Endodermal cell (in vitro differentiated cells): ENCODE measurements at regions not wholly inside any gene's neighbourhood (a gene's known extent, or its start where the extent isn't known, plus 50 kb on each side); places are given as distances from the start of the nearest gene placed in this dataset.

Experiments used
- DNase-seq: peaks from one replicate; pipeline ENCODE4 v3.0.0-alpha.2; 2017
- H3K27ac ChIP-seq: 2 replicates; pipeline ENCODE4 v1.5.1; 2013; ENCODE audit warnings: mild to moderate bottlenecking, low read depth, low read length, moderate library complexity
- H3K27me3 ChIP-seq: 2 replicates; pipeline ENCODE4 v1.6.1; 2013; ENCODE audit warnings: mild to moderate bottlenecking, low read length, moderate library complexity; ENCODE audit not compliant: insufficient read depth, control insufficient read depth, poor library complexity, severe bottlenecking
- H3K36me3 ChIP-seq: 2 replicates; pipeline ENCODE4 v1.7.0; 2013; ENCODE audit warnings: mild to moderate bottlenecking, low read length, moderate library complexity; ENCODE audit not compliant: control insufficient read depth, insufficient read depth
- H3K4me1 ChIP-seq: one replicate; pipeline ENCODE4 v1.7.0; 2013; ENCODE audit warnings: low read length; ENCODE audit not compliant: control insufficient read depth, insufficient read depth
- H3K4me3 ChIP-seq: 2 replicates; pipeline ENCODE4 v1.5.1; 2013; ENCODE audit warnings: mild to moderate bottlenecking, low read length, moderate library complexity
- H3K9ac ChIP-seq: 2 replicates; pipeline ENCODE4 v1.6.1; 2013; ENCODE audit warnings: mild to moderate bottlenecking, low read length, moderate library complexity; ENCODE audit not compliant: poor library complexity, severe bottlenecking; ENCODE audit errors: extremely low read depth
- H3K9me3 ChIP-seq: 2 replicates; pipeline ENCODE4 v1.6.1; 2013; ENCODE audit warnings: mild to moderate bottlenecking, low read length, moderate library complexity; ENCODE audit not compliant: control insufficient read depth
- H3K27ac Mint-ChIP-seq: 2 replicates; pipeline ENCODE4 v1.8.0; 2020; ENCODE audit warnings: mixed read lengths
- H3K27me3 Mint-ChIP-seq: 2 replicates; pipeline ENCODE4 v1.8.0; 2021; ENCODE audit warnings: mild to moderate bottlenecking, mixed read lengths; ENCODE audit not compliant: insufficient read depth
- H3K36me3 Mint-ChIP-seq: 2 replicates; pipeline ENCODE4 v1.8.0; 2020; ENCODE audit warnings: low read depth, mixed read lengths
- H3K4me1 Mint-ChIP-seq: 2 replicates; pipeline ENCODE4 v1.8.0; 2020; ENCODE audit warnings: mixed read lengths
- H3K4me3 Mint-ChIP-seq: 2 replicates; pipeline ENCODE4 v1.8.0; 2020; ENCODE audit warnings: mild to moderate bottlenecking, moderate library complexity, mixed read lengths
- H3K9me3 Mint-ChIP-seq: 2 replicates; pipeline ENCODE4 v1.8.0; 2020; ENCODE audit warnings: mild to moderate bottlenecking, mixed read lengths
- WGBS, 2 experiments: methylation state at CpG; one replicate each; pipeline versions ENCODE4 v1.1.5 to v1.1.7; 2013; ENCODE audit warnings: missing lambda C conversion rate in 2 of 2, mixed read lengths in 1 of 2; ENCODE audit not compliant: insufficient coverage in 1 of 2, insufficient read length in 1 of 2; 5-methylcytosine and 5-hydroxymethylcytosine counted together
- TF ChIP-seq, protein P1 (sequence below): fragments of 200-600 bp; sonication (generic); conservative IDR thresholded peaks from 2 replicates; pipeline ENCODE4 v1.5.0; 2021; ENCODE audit warnings: antibody characterized with exemption, mild to moderate bottlenecking

GRCh38 chr9:108081112-108081511, 591.5 kb upstream of the KLF4 start:
- Mint-ChIP-seq H3K4me3 (no peak overlapping the region), H3K36me3 (no peaks in the 10 kb centered on the region), H3K27ac (no peak overlapping the region), H3K9me3 (no peaks in the 10 kb centered on the region), H3K27me3 (peaks cover 83% of the 10 kb centered on the region), H3K4me1 (peaks cover 3% of the 10 kb centered on the region)
- no peak overlapping the region for H3K4me3 ChIP-seq
- no peaks in the 10 kb centered on the region for H3K4me1 ChIP-seq
- no peak for DNase-seq
- no peak overlapping the region for H3K9ac ChIP-seq
- no peaks in the 10 kb centered on the region for H3K36me3 ChIP-seq
- TF ChIP-seq, protein P1, sequence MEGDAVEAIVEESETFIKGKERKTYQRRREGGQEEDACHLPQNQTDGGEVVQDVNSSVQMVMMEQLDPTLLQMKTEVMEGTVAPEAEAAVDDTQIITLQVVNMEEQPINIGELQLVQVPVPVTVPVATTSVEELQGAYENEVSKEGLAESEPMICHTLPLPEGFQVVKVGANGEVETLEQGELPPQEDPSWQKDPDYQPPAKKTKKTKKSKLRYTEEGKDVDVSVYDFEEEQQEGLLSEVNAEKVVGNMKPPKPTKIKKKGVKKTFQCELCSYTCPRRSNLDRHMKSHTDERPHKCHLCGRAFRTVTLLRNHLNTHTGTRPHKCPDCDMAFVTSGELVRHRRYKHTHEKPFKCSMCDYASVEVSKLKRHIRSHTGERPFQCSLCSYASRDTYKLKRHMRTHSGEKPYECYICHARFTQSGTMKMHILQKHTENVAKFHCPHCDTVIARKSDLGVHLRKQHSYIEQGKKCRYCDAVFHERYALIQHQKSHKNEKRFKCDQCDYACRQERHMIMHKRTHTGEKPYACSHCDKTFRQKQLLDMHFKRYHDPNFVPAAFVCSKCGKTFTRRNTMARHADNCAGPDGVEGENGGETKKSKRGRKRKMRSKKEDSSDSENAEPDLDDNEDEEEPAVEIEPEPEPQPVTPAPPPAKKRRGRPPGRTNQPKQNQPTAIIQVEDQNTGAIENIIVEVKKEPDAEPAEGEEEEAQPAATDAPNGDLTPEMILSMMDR, result no peak
- H3K27me3 ChIP-seq, result peaks cover 80% of the 10 kb centered on the region
- no peak overlapping the region for H3K27ac ChIP-seq
- no peaks in the 10 kb centered on the region for H3K9me3 ChIP-seq

GRCh38 chr9:108080285-108080684, 590.7 kb upstream of the KLF4 start:
- H3K27ac Mint-ChIP-seq, result no peak overlapping the region
- H3K27me3 ChIP-seq, result peaks cover 80% of the 10 kb centered on the region
- no peak overlapping the region for H3K9ac ChIP-seq
- H3K4me1 Mint-ChIP-seq, result peaks cover 3% of the 10 kb centered on the region
- no peaks in the 10 kb centered on the region for H3K9me3 ChIP-seq
- DNase-seq, result no peak
- no peak overlapping the region for H3K4me3 ChIP-seq
- H3K27ac ChIP-seq, result no peak overlapping the region
- no peaks in the 10 kb centered on the region for H3K9me3 Mint-ChIP-seq
- TF ChIP-seq, protein P1, result no peak
- H3K4me1 ChIP-seq, result no peaks in the 10 kb centered on the region
- no peaks in the 10 kb centered on the region for H3K36me3 ChIP-seq
- no peak overlapping the region for H3K4me3 Mint-ChIP-seq
- H3K27me3 Mint-ChIP-seq, result peaks cover 84% of the 10 kb centered on the region
- 95 to 96% methylated on average over 3 of the region's 3 CpGs for WGBS, 2 experiments
- no peaks in the 10 kb centered on the region for H3K36me3 Mint-ChIP-seq

DNA sequence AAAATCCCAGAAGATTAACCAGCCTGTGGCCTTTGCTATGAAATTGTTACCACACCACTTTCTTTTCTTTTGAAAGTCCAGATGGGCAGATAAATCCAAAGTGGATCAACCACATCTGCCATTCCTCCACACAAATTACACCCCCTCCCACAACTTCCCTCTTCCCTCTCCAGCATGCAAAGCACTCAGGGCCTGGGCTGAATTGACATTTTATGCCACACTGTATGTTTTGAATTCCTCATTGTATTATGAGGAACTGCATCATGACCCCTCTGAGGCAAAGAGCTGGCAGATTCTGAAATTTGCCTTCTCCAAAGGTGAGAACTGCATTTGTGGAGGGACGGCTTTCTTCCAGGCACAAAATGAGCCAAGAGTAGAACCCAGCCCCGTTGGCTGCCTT, 589.2 kb upstream of the KLF4 start:
- 88 to 100% methylated on average over 2 of the region's 2 CpGs for WGBS, 2 experiments
- peaks cover 4% of the 10 kb centered on the region for H3K4me1 Mint-ChIP-seq

More for the DNA sequence above, 589.2 kb upstream of the KLF4 start:
- no peak overlapping the region for H3K9ac ChIP-seq
- no peak overlapping the region for H3K27ac ChIP-seq
- peaks cover 84% of the 10 kb centered on the region for H3K27me3 ChIP-seq
- Mint-ChIP-seq H3K36me3 (no peaks in the 10 kb centered on the region), H3K4me3 (no peak overlapping the region), H3K9me3 (no peaks in the 10 kb centered on the region), H3K27ac (no peak overlapping the region), H3K27me3 (peaks cover 79% of the 10 kb centered on the region)
- H3K4me1 ChIP-seq, result no peaks in the 10 kb centered on the region
- TF ChIP-seq, protein P1, result no peak
- H3K9me3 ChIP-seq, result no peaks in the 10 kb centered on the region
- no peaks in the 10 kb centered on the region for H3K36me3 ChIP-seq
- DNase-seq, result no peak
- no peak overlapping the region for H3K4me3 ChIP-seq
